ENCODE measurements at regions not wholly inside any gene's neighbourhood (a gene's known extent, or its start where the extent isn't known, plus 50 kb on each side); places are given as distances from the start of the nearest gene placed in this dataset.

GRCh38 chr11:112797648-112798293, 163.4 kb upstream of the NCAM1 start (continued):
- TF ChIP-seq RERE (CRISPR knock-in tag; IDR thresholded peaks at IDR 0.05; ENCODE audit: low read depth) (no peak), ZBTB38 (CRISPR knock-in tag; IDR thresholded peaks at IDR 0.05) (no peak), ZNF562 (CRISPR knock-in tag; IDR thresholded peaks at IDR 0.05; ENCODE audit: borderline replicate concordance) (no peak), TBL1XR1 (IDR thresholded peaks at IDR 0.05; ENCODE audit: borderline replicate concordance, low read length, partially characterized antibody) (no peak), CTCF (CRISPR knock-in tag; IDR thresholded peaks at IDR 0.05) (peak; percentile 55), NFE2L2 (IDR thresholded peaks at IDR 0.05; ENCODE audit: low read length) (peak; percentile 18; the same call in 1 of the 2 replicates), XBP1 (CRISPR knock-in tag; IDR thresholded peaks at IDR 0.05) (no peak), ETV6 (CRISPR knock-in tag; conservative IDR thresholded peaks at IDR 0.05) (no peak), SMC3 (IDR thresholded peaks at IDR 0.05; ENCODE audit: low read length) (peak; percentile 39), KLF11 (CRISPR knock-in tag; IDR thresholded peaks at IDR 0.05) (no peak), ZNF501 (CRISPR knock-in tag; IDR thresholded peaks at IDR 0.05) (no peak), MXD3 (CRISPR knock-in tag; IDR thresholded peaks at IDR 0.05) (no peak), ZNF720 (CRISPR knock-in tag; IDR thresholded peaks at IDR 0.05) (no peak), HNF4A (CRISPR knock-in tag; IDR thresholded peaks at IDR 0.05) (no peak)

All from HepG2 (cell line).